WTC11 (cell line): ENCODE measurements at regions not wholly inside any gene's neighbourhood (a gene's known extent, or its start where the extent isn't known, plus 50 kb on each side); places are given as distances from the start of the nearest gene placed in this dataset.

Experiments used
- ATAC-seq: fragments of 200-7000 bp; cut with Tn5 transposase; 2 replicates; pipeline ENCODE4 v1.10.0; 2021; ENCODE audit warnings: mild to moderate bottlenecking, moderate library complexity
- CTCF ChIA-PET: fragments of 300-600 bp; sonication (Branson Sonifier 250); formaldehyde crosslinking; loops from one replicate; lab custom pipeline; 2021; ENCODE audit warnings: antibody characterized with exemption; lab: Charles Lee
- POLR2A ChIA-PET: fragments of 350-600 bp; sonication (Branson Sonifier 250); formaldehyde crosslinking; loops from one replicate; lab custom pipeline; 2021; ENCODE audit warnings: antibody characterized with exemption; lab: Charles Lee
- DNase-seq: peaks from one replicate; pipeline ENCODE4 v3.0.0; 2021; ENCODE audit warnings: low spot score
- H3K27ac Mint-ChIP-seq: 2 replicates; pipeline ENCODE4 v1.8.0; 2021; ENCODE audit warnings: mixed read lengths
- H3K27me3 Mint-ChIP-seq: 2 replicates; pipeline ENCODE4 v1.8.0; 2021; ENCODE audit warnings: low read depth, mild to moderate bottlenecking, moderate library complexity, mixed read lengths
- H3K36me3 Mint-ChIP-seq: 2 replicates; pipeline ENCODE4 v1.8.0; 2021; ENCODE audit warnings: mixed read lengths
- H3K4me1 Mint-ChIP-seq: 2 replicates; pipeline ENCODE4 v1.8.0; 2022; ENCODE audit warnings: mixed read lengths
- H3K4me3 Mint-ChIP-seq: 2 replicates; pipeline ENCODE4 v1.8.0; 2021; ENCODE audit warnings: mild to moderate bottlenecking, moderate library complexity, mixed read lengths
- H3K9me3 Mint-ChIP-seq: 2 replicates; pipeline ENCODE4 v1.8.0; 2021; ENCODE audit warnings: mixed read lengths
- AR ChIP-seq: fragments of 250-450 bp; sonication (Bioruptor Pico); IDR thresholded peaks from 2 replicates; pipeline ENCODE4 v1.9.0; 2021; ENCODE audit warnings: mild to moderate bottlenecking
- EMX1 ChIP-seq: fragments of 250-450 bp; sonication (Bioruptor Pico); IDR thresholded peaks from 2 replicates; pipeline ENCODE4 v1.8.0; 2021; ENCODE audit warnings: mild to moderate bottlenecking
- FOXJ3 ChIP-seq: sonication (generic); formaldehyde crosslinking; IDR thresholded peaks from 2 replicates; pipeline ENCODE4 v1.9.0; 2021; ENCODE audit warnings: missing genetic modification reagents, mild to moderate bottlenecking, borderline replicate concordance
- GRHL2 ChIP-seq: fragments of 250-450 bp; sonication (Bioruptor Pico); IDR thresholded peaks from 2 replicates; pipeline ENCODE4 v1.8.0; 2022; ENCODE audit warnings: mild to moderate bottlenecking, moderate library complexity; ENCODE audit not compliant: insufficient replicate concordance, severe bottlenecking
- IRF2 ChIP-seq: sonication (generic); formaldehyde crosslinking; IDR thresholded peaks from 2 replicates; pipeline ENCODE4 v1.8.0; 2022; ENCODE audit warnings: low read depth, missing genetic modification reagents, borderline replicate concordance
- NFATC4 ChIP-seq: fragments of 250-450 bp; sonication (Bioruptor Pico); IDR thresholded peaks from 2 replicates; pipeline ENCODE4 v1.9.0; 2021; ENCODE audit warnings: mild to moderate bottlenecking
- OVOL2 ChIP-seq: fragments of 250-450 bp; sonication (Bioruptor Pico); IDR thresholded peaks from 2 replicates; pipeline ENCODE4 v1.9.0; 2021; ENCODE audit warnings: mild to moderate bottlenecking, borderline replicate concordance
- RORB ChIP-seq: fragments of 250-450 bp; sonication (Bioruptor Pico); IDR thresholded peaks from 2 replicates; pipeline ENCODE4 v1.9.0; 2021; ENCODE audit warnings: mild to moderate bottlenecking
- SP1 ChIP-seq: sonication (generic); formaldehyde crosslinking; conservative IDR thresholded peaks from 2 replicates; pipeline ENCODE4 v1.8.1; 2022; ENCODE audit warnings: missing genetic modification reagents
- TP53 ChIP-seq: sonication (generic); formaldehyde crosslinking; IDR thresholded peaks from 2 replicates; pipeline ENCODE4 v1.8.1; 2023; ENCODE audit warnings: mild to moderate bottlenecking, missing genetic modification reagents
- USF1 ChIP-seq: sonication (generic); formaldehyde crosslinking; IDR thresholded peaks from 2 replicates; pipeline ENCODE4 v1.8.0; 2022; ENCODE audit warnings: mild to moderate bottlenecking, missing genetic modification reagents
- ZMAT4 ChIP-seq: fragments of 250-450 bp; sonication (Bioruptor Pico); IDR thresholded peaks from 2 replicates; pipeline ENCODE4 v1.9.0; 2021; ENCODE audit warnings: mild to moderate bottlenecking
- ZNF232 ChIP-seq: sonication (generic); formaldehyde crosslinking; IDR thresholded peaks from 2 replicates; pipeline ENCODE4 v1.8.0; 2022; ENCODE audit warnings: mild to moderate bottlenecking, missing genetic modification reagents
- ZNF281 ChIP-seq: sonication (generic); formaldehyde crosslinking; IDR thresholded peaks from 2 replicates; pipeline ENCODE4 v1.8.0; 2023; ENCODE audit warnings: mild to moderate bottlenecking, missing genetic modification reagents
- ZNF317 ChIP-seq: sonication (generic); formaldehyde crosslinking; IDR thresholded peaks from 2 replicates; pipeline ENCODE4 v1.8.1; 2023; ENCODE audit warnings: low read depth, mild to moderate bottlenecking, moderate library complexity, missing genetic modification reagents, borderline replicate concordance
- ZNF416 ChIP-seq: fragments of 250-450 bp; sonication (Bioruptor Pico); IDR thresholded peaks from 2 replicates; pipeline ENCODE4 v1.9.0; 2021; ENCODE audit warnings: mild to moderate bottlenecking, inconsistent platforms
- ZNF425 ChIP-seq: fragments of 250-450 bp; sonication (Bioruptor Pico); conservative IDR thresholded peaks from 2 replicates; pipeline ENCODE4 v1.9.0; 2021; ENCODE audit warnings: mild to moderate bottlenecking
- ZNF512 ChIP-seq: sonication (generic); formaldehyde crosslinking; IDR thresholded peaks from 2 replicates; pipeline ENCODE4 v1.8.1; 2022; ENCODE audit warnings: missing genetic modification reagents, borderline replicate concordance
- ZNF532 ChIP-seq: fragments of 250-450 bp; sonication (Bioruptor Pico); IDR thresholded peaks from 2 replicates; pipeline ENCODE4 v1.9.0; 2021; ENCODE audit warnings: mild to moderate bottlenecking, borderline replicate concordance
- ZNF671 ChIP-seq: fragments of 250-450 bp; sonication (Bioruptor Pico); IDR thresholded peaks from 2 replicates; pipeline ENCODE4 v1.8.0; 2021; ENCODE audit warnings: mild to moderate bottlenecking

- ATAC-seq (no peak), DNase-seq (no peak)
- Mint-ChIP-seq H3K27ac (no peak overlapping the region), H3K36me3 (no peaks in the 10 kb centered on the region)
- no peak for TF ChIP-seq ZNF425
- no peak for TF ChIP-seq ZNF512 (CRISPR knock-in tag)
- no peak for TF ChIP-seq ZNF317
- no peak for TF ChIP-seq ZMAT4 (CRISPR knock-in tag)
- no peak for TF ChIP-seq ZNF416 (CRISPR knock-in tag)
- no peak for TF ChIP-seq GRHL2
- no peak for TF ChIP-seq ZNF281 (CRISPR knock-in tag)
- no peak for TF ChIP-seq ZNF232 (CRISPR knock-in tag)
- no peak for TF ChIP-seq USF1 (CRISPR knock-in tag)
- TF ChIP-seq SP1 (CRISPR knock-in tag): no peak
- no peak for TF ChIP-seq ZNF671 (CRISPR knock-in tag)
- TF ChIP-seq, all 79 proteins: peak for 0
- no peak overlapping the region for H3K4me3 Mint-ChIP-seq
- peaks cover 25% of the 10 kb centered on the region for H3K4me1 Mint-ChIP-seq
- H3K9me3 Mint-ChIP-seq: 0 out of 2 replicates have a peak, but pooled peaks cover 5% of the 10 kb centered on the region
- no peaks in the 10 kb centered on the region for H3K27me3 Mint-ChIP-seq
- CTCF ChIA-PET: interaction anchor here (1.1 to 1.9 kb wide), 6 partner anchors 10 to 150 kb away, joined by 3 to 8 read pairs (median 5); no protein-coding TSS in a partner anchor
- POLR2A ChIA-PET: no interaction called here
Observed at GRCh38 chr1:96538883-96539282, 182.7 kb upstream of the PTBP2 start.

- peaks cover 51% of the 10 kb centered on the region for H3K4me1 Mint-ChIP-seq
- H3K36me3 Mint-ChIP-seq: no peaks in the 10 kb centered on the region
- H3K9me3 Mint-ChIP-seq: 0 out of 2 replicates have a peak, but pooled peaks cover 5% of the 10 kb centered on the region
- no peaks in the 10 kb centered on the region for H3K27me3 Mint-ChIP-seq
- no peak for DNase-seq
- ATAC-seq: no peak
- no peak overlapping the region for H3K4me3 Mint-ChIP-seq
- H3K27ac Mint-ChIP-seq: no peak overlapping the region
- POLR2A ChIA-PET: interaction anchor here (0.5 kb wide), 1 partner anchor 50 kb away, joined by 3 read pairs; no protein-coding TSS in a partner anchor
- CTCF ChIA-PET: no interaction called here
- TF ChIP-seq ZNF317 (no peak), ZNF532 (CRISPR knock-in tag) (no peak), FOXJ3 (CRISPR knock-in tag) (no peak), EMX1 (no peak), AR (CRISPR knock-in tag) (no peak), IRF2 (no peak), TP53 (CRISPR knock-in tag) (no peak), RORB (CRISPR knock-in tag) (no peak), NFATC4 (CRISPR knock-in tag) (no peak), OVOL2 (CRISPR knock-in tag) (no peak)
Observed at GRCh38 chr1:96541491-96541890, 180.1 kb upstream of the PTBP2 start.
